B cell (primary cell): ENCODE measurements at regions not wholly inside any gene's neighbourhood (a gene's known extent, or its start where the extent isn't known, plus 50 kb on each side); places are given as distances from the start of the nearest gene placed in this dataset.

Experiments
- ATAC-seq: fragments of 200-7000 bp; cut with Tn5 transposase; one replicate; pipeline ENCODE4 v1.10.0; 2021; ENCODE audit warnings: low read depth, mild to moderate bottlenecking, moderate number of reproducible peaks, moderate library complexity
- CTCF ChIA-PET: fragments of 350-600 bp; sonication (Branson Sonifier 250); formaldehyde crosslinking; loops from one replicate; lab custom pipeline; 2021; ENCODE audit warnings: antibody characterized with exemption, inconsistent platforms; lab: Charles Lee
- POLR2A ChIA-PET: fragments of 350-600 bp; sonication (Branson Sonifier 250); formaldehyde crosslinking; loops from one replicate; lab custom pipeline; 2021; ENCODE audit warnings: antibody characterized with exemption; lab: Charles Lee
- DNase-seq: peaks from one replicate; pipeline ENCODE4 v3.0.0; 2013
- H2AFZ ChIP-seq: 2 replicates; pipeline ENCODE4 v1.6.1; 2012; ENCODE audit warnings: mild to moderate bottlenecking, low read depth, low read length; ENCODE audit not compliant: insufficient read depth, poor library complexity, severe bottlenecking
- H3K27ac ChIP-seq, 2 donors: 1 replicate in 1 of 2; 2 replicates in 1 of 2; pipeline ENCODE4 v1.5.1; 2012 to 2013; ENCODE audit warnings: low read length in 2 of 2, mild to moderate bottlenecking in 2 of 2, moderate library complexity in 1 of 2
- H3K27me3 ChIP-seq, 4 experiments: fragments of 200-600 bp in 1 of 4; sonication (generic) in 1 of 4; replicated peaks in 1 of 4; 1 replicate in 2 of 4; 2 replicates in 2 of 4; pipeline versions ENCODE4 v1.6.1 to v1.7.0; 2013 to 2016; ENCODE audit warnings: low read length in 3 of 4, mild to moderate bottlenecking in 2 of 4, mixed read lengths in 1 of 4, moderate library complexity in 1 of 4; ENCODE audit not compliant: insufficient read depth in 4 of 4, control insufficient read depth in 3 of 4; ENCODE audit errors: control extremely low read depth in 1 of 4
- H3K36me3 ChIP-seq, 2 experiments: replicated peaks in 1 of 2; 1 replicate in 1 of 2; 2 replicates in 1 of 2; pipeline versions ENCODE4 v1.6.1 to v1.7.1; 2013; ENCODE audit warnings: low read length in 1 of 2; ENCODE audit not compliant: insufficient read depth in 2 of 2, control insufficient read depth in 1 of 2; ENCODE audit errors: control extremely low read depth in 1 of 2, extremely low read depth in 1 of 2
- H3K4me1 ChIP-seq, 2 donors: fragments of 200-600 bp in 1 of 2; sonication (generic) in 1 of 2; 1 replicate in 1 of 2; 2 replicates in 1 of 2; pipeline versions ENCODE4 v1.5.1 to v1.6.1; 2013 to 2017; ENCODE audit warnings: low read length in 2 of 2; ENCODE audit not compliant: control insufficient read depth in 2 of 2, insufficient read depth in 2 of 2
- H3K4me2 ChIP-seq: replicated peaks from 2 replicates; pipeline ENCODE3; 2012; ENCODE audit warnings: mild to moderate bottlenecking, low read depth, low read length; ENCODE audit not compliant: poor library complexity, severe bottlenecking
- H3K4me3 ChIP-seq, 5 experiments: fragments of 200-600 bp in 1 of 5; sonication (generic) in 1 of 5; 1 replicate in 3 of 5; 2 replicates in 2 of 5; pipeline versions ENCODE4 v1.5.1 to v1.7.0; 2011 to 2016; ENCODE audit warnings: low read length in 4 of 5, mild to moderate bottlenecking in 4 of 5, low read depth in 2 of 5, control low read depth in 1 of 5, moderate library complexity in 1 of 5; ENCODE audit not compliant: insufficient read depth in 1 of 5; ENCODE audit errors: control extremely low read depth in 1 of 5, extremely low read depth in 1 of 5
- H3K79me2 ChIP-seq: fragments of 200-600 bp; sonication (generic); one replicate; pipeline ENCODE4 v1.6.0; 2016; ENCODE audit warnings: low read length; ENCODE audit not compliant: control insufficient read depth, insufficient read depth
- H3K9ac ChIP-seq: fragments of 200-600 bp; sonication (generic); 2 replicates; pipeline ENCODE4 v1.6.1; 2017; ENCODE audit warnings: mild to moderate bottlenecking, low read length, moderate library complexity
- H3K9me3 ChIP-seq, 3 donors: one replicate each; pipeline versions ENCODE4 v1.6.1 to v1.7.1; 2013; ENCODE audit warnings: low read length in 2 of 3; ENCODE audit not compliant: control insufficient read depth in 2 of 3, insufficient read depth in 1 of 3; ENCODE audit errors: control extremely low read depth in 1 of 3
- H4K20me1 ChIP-seq: 2 replicates; pipeline ENCODE4 v1.6.0; 2012; ENCODE audit warnings: mild to moderate bottlenecking, low read length; ENCODE audit not compliant: insufficient read depth, control insufficient read depth, poor library complexity, severe bottlenecking
- H3K27ac Mint-ChIP-seq: one replicate; pipeline ENCODE4 v1.8.0; 2021; ENCODE audit warnings: mixed read lengths
- H3K27me3 Mint-ChIP-seq: one replicate; pipeline ENCODE4 v1.8.0; 2021; ENCODE audit warnings: mixed read lengths
- H3K4me1 Mint-ChIP-seq: one replicate; pipeline ENCODE4 v1.8.0; 2021; ENCODE audit warnings: mixed read lengths
- H3K4me3 Mint-ChIP-seq: one replicate; pipeline ENCODE4 v1.8.0; 2021; ENCODE audit warnings: mixed read lengths
- H3K9me3 Mint-ChIP-seq: one replicate; pipeline ENCODE4 v1.8.0; 2022; ENCODE audit warnings: mixed read lengths; ENCODE audit not compliant: insufficient read depth
- EZH2 ChIP-seq: IDR thresholded peaks from 2 replicates; pipeline ENCODE4 v1.6.1; 2012; ENCODE audit warnings: borderline replicate concordance, low read depth, mild to moderate bottlenecking, moderate library complexity, low read length; ENCODE audit not compliant: insufficient read depth, poor library complexity, severe bottlenecking
- WGBS: methylation state at CpG from one replicate; pipeline ENCODE4 v1.1.5; 2013; ENCODE audit warnings: missing lambda C conversion rate; ENCODE audit not compliant: insufficient coverage; 5-methylcytosine and 5-hydroxymethylcytosine counted together
- intact Hi-C: fragments of 100-400 bp; cut with micrococcal nuclease; formaldehyde crosslinking; loops from one replicate; pipeline ENCODE4 v1.10.0; 2022
- TF ChIP-seq, protein P1 (sequence below): fragments of 200-600 bp; IDR thresholded peaks from one replicate; pipeline ENCODE4 v1.8.0; 2022; ENCODE audit warnings: antibody characterized with exemption, mild to moderate bottlenecking

GRCh38 chr3:168295027-168295426, 199.3 kb upstream of the GOLIM4 start:
- WGBS, result 75% methylated on average over 1 of the region's 1 CpG
- H3K4me3 ChIP-seq, result no peak overlapping the region
- H3K4me3 Mint-ChIP-seq, result no peak overlapping the region
- intact Hi-C loops, result no loop called here
- no peaks in the 10 kb centered on the region for H3K4me1 Mint-ChIP-seq
- H4K20me1 ChIP-seq, result no peaks in the 10 kb centered on the region
- H3K4me2 ChIP-seq, result no peak overlapping the region
- ChIA-PET POLR2A (no interaction called here), CTCF (no interaction called here)
- H3K79me2 ChIP-seq, result no peaks in the 10 kb centered on the region
- no peak for DNase-seq
- no peak overlapping the region for H2AFZ ChIP-seq
- no peaks in the 10 kb centered on the region for H3K36me3 ChIP-seq
- no peaks in the 10 kb centered on the region for H3K27me3 Mint-ChIP-seq
- no peaks in the 10 kb centered on the region for H3K9me3 ChIP-seq
- no peak for TF ChIP-seq EZH2
- TF ChIP-seq, protein P1, sequence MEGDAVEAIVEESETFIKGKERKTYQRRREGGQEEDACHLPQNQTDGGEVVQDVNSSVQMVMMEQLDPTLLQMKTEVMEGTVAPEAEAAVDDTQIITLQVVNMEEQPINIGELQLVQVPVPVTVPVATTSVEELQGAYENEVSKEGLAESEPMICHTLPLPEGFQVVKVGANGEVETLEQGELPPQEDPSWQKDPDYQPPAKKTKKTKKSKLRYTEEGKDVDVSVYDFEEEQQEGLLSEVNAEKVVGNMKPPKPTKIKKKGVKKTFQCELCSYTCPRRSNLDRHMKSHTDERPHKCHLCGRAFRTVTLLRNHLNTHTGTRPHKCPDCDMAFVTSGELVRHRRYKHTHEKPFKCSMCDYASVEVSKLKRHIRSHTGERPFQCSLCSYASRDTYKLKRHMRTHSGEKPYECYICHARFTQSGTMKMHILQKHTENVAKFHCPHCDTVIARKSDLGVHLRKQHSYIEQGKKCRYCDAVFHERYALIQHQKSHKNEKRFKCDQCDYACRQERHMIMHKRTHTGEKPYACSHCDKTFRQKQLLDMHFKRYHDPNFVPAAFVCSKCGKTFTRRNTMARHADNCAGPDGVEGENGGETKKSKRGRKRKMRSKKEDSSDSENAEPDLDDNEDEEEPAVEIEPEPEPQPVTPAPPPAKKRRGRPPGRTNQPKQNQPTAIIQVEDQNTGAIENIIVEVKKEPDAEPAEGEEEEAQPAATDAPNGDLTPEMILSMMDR, result no peak
- no peaks in the 10 kb centered on the region for H3K4me1 ChIP-seq
- no peak overlapping the region for H3K9ac ChIP-seq
- no peak for ATAC-seq
- H3K27me3 ChIP-seq, result no peaks in the 10 kb centered on the region
- H3K9me3 Mint-ChIP-seq, result no peaks in the 10 kb centered on the region
- no peak overlapping the region for H3K27ac ChIP-seq
- no peak overlapping the region for H3K27ac Mint-ChIP-seq

DNA sequence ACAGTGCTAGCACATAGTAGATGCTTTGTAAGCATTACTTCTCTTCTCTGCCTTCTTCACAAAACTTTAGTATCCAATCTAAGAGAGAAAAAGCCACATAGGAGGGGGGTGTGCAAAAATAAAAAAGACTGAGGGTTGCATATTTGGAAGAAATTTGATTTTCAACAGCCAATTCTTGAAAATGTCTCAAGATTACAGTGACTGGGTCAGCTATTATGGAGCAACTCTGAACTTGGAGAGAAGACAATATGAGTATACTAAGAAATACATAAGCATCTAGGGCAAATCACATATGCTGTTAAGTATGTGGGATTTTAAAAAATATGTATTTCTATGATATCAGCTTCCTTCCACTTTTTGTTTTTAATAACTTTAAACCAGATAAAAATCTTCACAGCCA, 196.6 kb upstream of the GOLIM4 start:
- Histone ChIP-seq H3K27me3 (no peaks in the 10 kb centered on the region), H2AFZ (no peak overlapping the region), H3K4me2 (no peak overlapping the region), H3K27ac (no peak overlapping the region), H3K9ac (no peak overlapping the region), H3K79me2 (no peaks in the 10 kb centered on the region), H3K36me3 (no peaks in the 10 kb centered on the region), H4K20me1 (no peaks in the 10 kb centered on the region), H3K4me1 (no peaks in the 10 kb centered on the region), H3K9me3 (no peaks in the 10 kb centered on the region), H3K4me3 (no peak overlapping the region)
- Mint-ChIP-seq H3K27ac (no peak overlapping the region), H3K9me3 (no peaks in the 10 kb centered on the region), H3K4me1 (no peaks in the 10 kb centered on the region), H3K27me3 (no peaks in the 10 kb centered on the region), H3K4me3 (no peak overlapping the region)
- no peak for TF ChIP-seq EZH2
- TF ChIP-seq, protein P1, result no peak
- ATAC-seq (no peak), DNase-seq (no peak)
- ChIA-PET POLR2A (no interaction called here), CTCF (no interaction called here)
- intact Hi-C loops, result no loop called here
